CD4-positive, alpha-beta T cell treated with Interferon gamma for 1 hour (primary cell): ENCODE measurements at regions not wholly inside any gene's neighbourhood (a gene's known extent, or its start where the extent isn't known, plus 50 kb on each side); places are given as distances from the start of the nearest gene placed in this dataset.
"Not testable (repeated sequence)": the region's sequence is repeated elsewhere in the genome, so short reads cannot be mapped to it uniquely, and the experiment has no call there.

Source experiments
- DNase-seq: peaks from one replicate; pipeline ENCODE4 v3.0.0-alpha.2; 2020

GRCh38 chr4:123684937-123685336, 288.3 kb downstream of the SPRY1 start:
- DNase-seq, result not testable (repeated sequence)

GRCh38 chr4:123695531-123695930, 298.9 kb downstream of the SPRY1 start:
- DNase-seq, result not testable (repeated sequence)

DNA sequence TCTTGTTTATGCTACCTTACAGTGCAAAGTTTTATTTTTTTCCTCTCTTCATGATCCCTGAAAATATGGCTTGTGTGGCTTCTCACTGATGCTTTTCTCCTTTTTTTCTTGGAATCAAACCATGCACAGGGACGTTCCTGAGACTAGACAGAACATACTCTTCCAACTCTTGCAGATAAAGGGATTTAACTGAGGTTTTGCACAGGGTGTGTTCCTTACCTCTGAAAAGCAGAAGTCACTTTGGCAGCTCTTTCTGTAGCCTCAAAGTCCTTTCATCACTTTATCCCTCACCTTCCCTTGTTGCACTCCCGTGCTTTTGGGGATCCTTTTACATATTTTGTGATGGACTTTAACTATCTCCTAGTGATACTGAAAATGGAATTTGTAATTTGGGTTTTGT, 300.1 kb downstream of the SPRY1 start:
- no peak for DNase-seq

GRCh38 chr4:123698556-123698955, 302.0 kb downstream of the SPRY1 start:
- DNase-seq, result no peak

- DNase-seq, result no peak
These were observed 303.5 kb downstream of the SPRY1 start for GRCh38 chr4:123699880-123700771.

DNA sequence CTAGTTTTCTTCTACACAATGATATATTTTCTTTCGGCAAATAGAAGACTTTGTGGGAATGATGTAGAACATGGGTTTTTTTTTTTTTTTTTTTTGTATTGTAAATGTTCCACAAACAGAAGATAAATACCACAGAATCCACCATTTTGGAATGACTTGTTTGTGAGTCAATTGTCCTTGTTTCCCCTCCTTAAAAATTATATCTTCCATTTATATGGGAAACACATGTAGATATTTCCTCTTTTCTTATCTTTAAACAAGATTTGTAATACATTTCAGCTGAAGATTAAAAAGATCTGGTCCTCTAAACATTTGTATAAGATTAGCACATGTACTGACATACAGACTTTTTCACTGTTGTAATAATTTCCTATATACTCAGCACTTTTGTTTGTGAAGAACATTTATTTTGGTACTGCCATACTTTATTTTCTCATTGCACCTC, 304.6 kb downstream of the SPRY1 start:
- no peak for DNase-seq

- DNase-seq, result no peak
These were observed 308.8 kb downstream of the SPRY1 start for GRCh38 chr4:123705419-123705818.

- DNase-seq, result no peak
These were observed 310.4 kb downstream of the SPRY1 start for GRCh38 chr4:123706973-123707372.

GRCh38 chr4:123708902-123709301, 312.3 kb downstream of the SPRY1 start:
- DNase-seq, result no peak

DNA sequence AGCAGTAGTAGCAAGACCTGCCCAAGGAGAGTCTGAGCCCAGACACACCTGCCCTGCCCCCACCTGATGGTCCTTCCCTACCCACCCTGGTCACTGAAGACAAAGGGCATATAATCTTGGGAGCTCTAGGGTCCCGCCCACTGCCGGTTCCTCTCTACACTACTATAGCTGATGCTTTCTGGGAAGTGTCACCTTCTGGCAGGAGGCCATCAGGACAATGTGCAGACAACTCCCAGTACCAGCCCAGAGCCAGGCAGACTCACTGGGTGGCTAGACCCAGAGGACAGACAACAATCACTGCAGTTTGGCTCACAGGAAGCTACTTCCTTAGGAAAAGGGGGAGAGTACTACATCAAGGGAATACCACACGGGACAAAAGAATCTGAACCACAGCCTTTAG, 312.7 kb downstream of the SPRY1 start:
- DNase-seq, result no peak

GRCh38 chr4:123731035-123731434, 334.4 kb downstream of the SPRY1 start:
- DNase-seq, result no peak

- no peak for DNase-seq
These were observed 340.6 kb downstream of the SPRY1 start for GRCh38 chr4:123737156-123737555.

- DNase-seq, result no peak
These were observed 343.2 kb downstream of the SPRY1 start for GRCh38 chr4:123739806-123740205.

GRCh38 chr4:123740236-123740635, 343.6 kb downstream of the SPRY1 start:
- DNase-seq, result no peak

DNA sequence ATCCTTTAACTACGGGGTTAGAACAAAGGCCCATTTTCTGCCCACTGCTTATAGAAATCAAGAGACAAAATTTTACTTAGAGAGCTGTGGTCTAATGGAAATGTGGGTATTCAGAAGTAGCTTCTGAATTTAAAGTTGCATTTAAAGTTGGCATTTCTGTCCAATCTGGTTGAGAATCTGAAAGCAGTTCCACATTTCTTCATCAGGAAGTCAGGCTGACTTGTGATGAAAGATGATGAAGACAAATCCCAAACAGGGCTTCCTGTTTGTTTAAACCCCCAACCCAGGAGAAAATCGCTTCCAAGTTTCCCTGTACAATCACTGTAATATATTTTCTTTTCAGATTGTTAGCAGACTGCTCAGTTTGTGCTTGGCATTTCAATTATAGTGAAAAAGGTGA, 345.3 kb downstream of the SPRY1 start:
- DNase-seq, result no peak

GRCh38 chr4:123743848-123744247, 347.3 kb downstream of the SPRY1 start:
- DNase-seq, result no peak

DNA sequence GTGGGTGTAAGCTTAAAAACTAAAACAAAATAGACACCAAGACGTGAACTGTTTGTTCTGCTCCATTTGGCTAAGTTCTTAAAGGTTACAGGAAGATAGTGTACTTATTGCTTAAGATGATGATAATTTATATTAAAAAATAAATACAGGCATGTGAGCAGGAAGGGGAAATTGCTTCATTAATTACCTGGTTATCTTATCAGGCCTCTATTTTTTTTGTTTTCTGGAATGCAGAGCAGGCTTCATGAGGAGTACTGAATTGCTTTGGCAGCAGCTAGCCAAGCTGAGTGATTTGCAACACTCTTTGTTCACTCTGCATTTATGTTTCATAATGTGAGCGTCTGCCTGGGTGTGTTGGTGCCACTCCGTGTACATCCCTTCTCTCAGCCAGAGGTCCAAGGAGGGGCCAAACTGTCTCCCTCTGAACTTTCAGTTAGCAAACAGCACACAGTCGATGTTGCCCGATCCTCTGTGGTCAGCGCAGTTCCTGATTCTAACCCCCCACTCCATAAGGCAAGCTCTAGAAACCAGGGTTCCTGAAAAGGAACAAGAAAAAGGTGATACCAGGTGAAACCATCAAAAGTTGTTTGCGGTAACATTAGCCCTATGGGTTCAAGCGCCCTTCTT, 348.2 kb downstream of the SPRY1 start:
- DNase-seq, result no peak

DNA sequence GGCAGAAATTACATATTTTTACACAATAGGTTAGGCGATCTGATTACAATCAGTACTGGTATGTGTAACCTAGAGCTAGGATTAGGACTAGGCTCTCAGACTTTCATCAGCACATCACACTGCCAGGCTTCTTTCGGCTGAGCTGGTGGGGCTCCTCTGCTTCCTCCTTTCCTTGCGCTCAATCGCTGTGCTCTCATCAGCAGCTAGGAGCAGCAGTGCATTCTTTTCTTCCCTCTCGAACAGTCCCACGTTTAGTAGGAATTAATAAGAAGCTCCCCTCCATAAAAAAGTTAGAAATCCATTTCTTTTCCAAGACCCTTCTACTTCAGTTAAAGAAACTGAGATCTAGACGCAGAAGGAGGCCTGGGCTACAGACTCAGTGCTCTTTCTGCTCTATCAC, 350.4 kb downstream of the SPRY1 start:
- no peak for DNase-seq

DNA sequence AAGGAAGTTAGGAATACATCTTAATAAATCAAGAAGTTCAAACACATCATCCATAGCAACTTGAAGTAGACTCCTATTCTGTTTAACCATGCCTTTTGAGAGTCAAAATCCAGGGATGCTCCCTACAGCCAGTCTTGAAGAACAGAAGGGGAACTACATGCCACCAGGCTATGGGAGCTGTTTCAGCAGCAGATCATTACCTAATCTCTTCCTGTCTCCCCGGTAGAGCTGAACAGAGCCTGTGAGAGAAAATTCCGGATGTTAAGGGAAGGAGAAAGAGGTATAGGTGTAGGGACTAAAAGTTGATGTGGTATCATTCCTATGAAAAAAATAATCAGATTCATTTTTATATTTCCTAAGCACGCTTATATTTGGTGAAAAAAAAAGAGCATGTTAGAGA, 352.2 kb downstream of the SPRY1 start:
- no peak for DNase-seq

DNA sequence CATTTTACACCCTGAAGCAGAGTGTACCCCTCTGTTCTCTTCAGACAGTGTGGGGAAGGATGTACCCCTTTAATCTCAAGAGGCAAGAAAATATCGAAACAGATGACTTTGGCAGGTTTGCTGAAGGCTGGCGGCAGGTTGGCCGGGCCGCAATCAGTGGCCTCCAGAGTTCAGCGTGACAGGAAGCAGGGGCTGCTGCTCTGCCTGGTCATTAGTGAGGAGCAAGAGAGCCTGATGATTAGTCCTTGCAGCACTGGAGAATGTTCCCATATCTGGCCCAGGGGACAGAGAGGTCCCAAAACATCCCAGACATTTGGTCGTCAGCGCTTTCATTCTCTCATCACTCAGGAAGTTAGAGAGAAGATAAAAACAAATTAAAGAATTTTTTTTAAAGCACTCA, 352.8 kb downstream of the SPRY1 start:
- DNase-seq, result no peak

DNA sequence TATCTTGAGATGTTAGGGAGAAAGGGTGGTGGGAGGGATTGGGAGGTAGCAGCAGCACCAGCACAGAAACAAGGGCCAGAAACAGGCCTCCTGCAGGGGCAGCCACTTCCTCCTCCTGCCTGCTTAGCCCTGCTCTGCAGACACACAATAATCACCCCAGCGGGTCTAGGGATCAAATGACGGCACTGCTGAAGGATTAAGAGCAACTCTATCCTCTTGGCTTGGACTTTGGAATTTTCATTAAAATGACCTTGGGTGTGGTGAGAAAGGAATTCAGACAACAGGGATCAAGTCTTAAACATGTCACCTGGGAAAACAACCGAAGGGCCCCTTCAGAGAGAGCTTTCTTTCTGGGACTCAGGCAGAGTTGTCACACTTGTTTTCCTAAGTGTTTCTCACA, 353.4 kb downstream of the SPRY1 start:
- DNase-seq, result no peak

- DNase-seq, result no peak
These were observed 359.1 kb downstream of the SPRY1 start for GRCh38 chr4:123755655-123756054.

GRCh38 chr4:123767806-123768205, 371.2 kb downstream of the SPRY1 start:
- no peak for DNase-seq

- no peak for DNase-seq
These were observed 374.3 kb downstream of the SPRY1 start for GRCh38 chr4:123770884-123771283.
